ENCODE measurements at regions not wholly inside any gene's neighbourhood (a gene's known extent, or its start where the extent isn't known, plus 50 kb on each side); places are given as distances from the start of the nearest gene placed in this dataset.

DNA sequence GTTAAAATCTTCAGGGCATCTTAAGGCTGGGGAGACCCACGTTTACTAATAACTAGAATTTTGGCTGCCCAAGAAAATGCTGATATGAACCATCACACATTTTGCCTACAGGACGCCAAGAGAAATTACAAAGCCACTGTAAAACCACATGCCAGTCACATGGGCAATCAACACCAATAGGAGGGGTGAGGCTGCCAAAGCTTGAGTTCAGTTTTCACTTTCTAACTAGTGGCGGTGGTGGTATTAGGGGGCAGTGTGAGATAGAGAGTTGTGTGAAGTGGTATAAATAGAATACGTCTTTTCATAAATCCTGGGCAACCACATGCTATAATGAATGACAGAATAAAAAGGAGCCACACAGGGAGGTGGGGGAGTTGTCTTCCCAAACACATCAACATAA lies 147.3 kb downstream of the WNT5A start:
- 99% methylated on average over 4 of the region's 4 CpGs for WGBS
- Histone ChIP-seq H3K9ac (ENCODE audit: low read depth, low read length) (no peak overlapping the region), H3K4me3 (ENCODE audit: low read length) (no peak overlapping the region), H3K4me1 (ENCODE audit: insufficient read depth, low read length) (peaks cover 5% of the 10 kb centered on the region; the same call in 1 of the 2 replicates), H3K27ac (ENCODE audit: low read depth, low read length) (no peak overlapping the region), H3K27me3 (ENCODE audit: insufficient read depth, low read length) (no peaks in the 10 kb centered on the region), H3K9me3 (ENCODE audit: insufficient read depth, low read depth, low read length) (no peaks in the 10 kb centered on the region), H3K36me3 (ENCODE audit: insufficient read depth, low read length) (no peaks in the 10 kb centered on the region)

- Histone ChIP-seq H3K36me3 (ENCODE audit: insufficient read depth, low read length) (no peaks in the 10 kb centered on the region), H3K27ac (ENCODE audit: low read depth, low read length) (no peak overlapping the region), H3K9me3 (ENCODE audit: insufficient read depth, low read depth, low read length) (no peaks in the 10 kb centered on the region), H3K9ac (ENCODE audit: low read depth, low read length) (no peak overlapping the region), H3K4me3 (ENCODE audit: low read length) (no peak overlapping the region), H3K4me1 (ENCODE audit: insufficient read depth, low read length) (peaks cover 5% of the 10 kb centered on the region; the same call in 1 of the 2 replicates), H3K27me3 (ENCODE audit: insufficient read depth, low read length) (no peaks in the 10 kb centered on the region)
- WGBS, result 88% methylated on average over 1 of the region's 3 CpGs
These were observed 147.7 kb downstream of the WNT5A start for GRCh38 chr3:55339390-55339789.

GRCh38 chr3:55337641-55338180 lies 149.4 kb downstream of the WNT5A start:
- WGBS, result 93% methylated on average over 10 of the region's 10 CpGs
- no peak overlapping the region for H3K27ac ChIP-seq (ENCODE audit: low read depth, low read length)
- H3K4me3 ChIP-seq (ENCODE audit: low read length), result no peak overlapping the region
- no peaks in the 10 kb centered on the region for H3K9me3 ChIP-seq (ENCODE audit: insufficient read depth, low read depth, low read length)
- H3K36me3 ChIP-seq (ENCODE audit: insufficient read depth, low read length), result no peaks in the 10 kb centered on the region
- H3K27me3 ChIP-seq (ENCODE audit: insufficient read depth, low read length), result no peaks in the 10 kb centered on the region
- H3K4me1 ChIP-seq (ENCODE audit: insufficient read depth, low read length), result no peaks in the 10 kb centered on the region
- no peak overlapping the region for H3K9ac ChIP-seq (ENCODE audit: low read depth, low read length)

- Histone ChIP-seq H3K27me3 (ENCODE audit: insufficient read depth, low read length) (no peaks in the 10 kb centered on the region), H3K9ac (ENCODE audit: low read depth, low read length) (no peak overlapping the region), H3K9me3 (ENCODE audit: insufficient read depth, low read depth, low read length) (no peaks in the 10 kb centered on the region), H3K4me1 (ENCODE audit: insufficient read depth, low read length) (peaks cover 14% of the 10 kb centered on the region), H3K4me3 (ENCODE audit: low read length) (no peak overlapping the region), H3K27ac (ENCODE audit: low read depth, low read length) (no peak overlapping the region), H3K36me3 (ENCODE audit: insufficient read depth, low read length) (no peaks in the 10 kb centered on the region)
These were observed 153.2 kb downstream of the WNT5A start for GRCh38 chr3:55333923-55334322.

GRCh38 chr3:55333046-55333445 lies 154.1 kb downstream of the WNT5A start:
- 90% methylated on average over 4 of the region's 4 CpGs for WGBS
- H3K9ac ChIP-seq (ENCODE audit: low read depth, low read length), result no peak overlapping the region

DNA sequence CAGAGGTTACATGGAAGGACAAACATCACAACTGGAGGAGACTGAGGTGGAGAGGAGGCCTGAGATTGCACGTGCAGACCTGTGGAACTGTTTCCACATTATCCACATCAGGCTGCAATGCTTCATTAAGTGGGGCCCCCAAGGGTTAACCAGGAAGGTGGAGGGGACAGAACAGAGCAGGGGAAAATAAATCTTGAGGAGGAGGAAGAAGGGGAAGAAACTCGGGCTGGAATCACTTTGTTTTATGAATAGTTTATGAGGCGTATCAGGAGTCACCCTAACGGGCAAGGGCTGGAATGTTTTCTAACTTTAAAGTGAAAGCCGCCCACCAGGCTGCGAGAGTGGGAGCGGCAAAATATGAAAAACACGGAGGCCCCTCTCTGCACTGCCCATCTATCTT lies 154.9 kb downstream of the WNT5A start:
- Histone ChIP-seq H3K4me3 (ENCODE audit: low read length) (no peak overlapping the region), H3K27ac (ENCODE audit: low read depth, low read length) (no peak overlapping the region), H3K36me3 (ENCODE audit: insufficient read depth, low read length) (no peaks in the 10 kb centered on the region), H3K4me1 (ENCODE audit: insufficient read depth, low read length) (peaks cover 14% of the 10 kb centered on the region), H3K9me3 (ENCODE audit: insufficient read depth, low read depth, low read length) (no peaks in the 10 kb centered on the region), H3K27me3 (ENCODE audit: insufficient read depth, low read length) (no peaks in the 10 kb centered on the region), H3K9ac (ENCODE audit: low read depth, low read length) (no peak overlapping the region)
- WGBS, result 93% methylated on average over 8 of the region's 8 CpGs

More at GRCh38 chr3:55333046-55333445, 154.1 kb downstream of the WNT5A start:
- H3K4me1 ChIP-seq (ENCODE audit: insufficient read depth, low read length), result peaks cover 14% of the 10 kb centered on the region
- H3K36me3 ChIP-seq (ENCODE audit: insufficient read depth, low read length), result no peaks in the 10 kb centered on the region
- no peak overlapping the region for H3K27ac ChIP-seq (ENCODE audit: low read depth, low read length)
- no peaks in the 10 kb centered on the region for H3K9me3 ChIP-seq (ENCODE audit: insufficient read depth, low read depth, low read length)
- H3K4me3 ChIP-seq (ENCODE audit: low read length), result no peak overlapping the region
- H3K27me3 ChIP-seq (ENCODE audit: insufficient read depth, low read length), result no peaks in the 10 kb centered on the region

DNA sequence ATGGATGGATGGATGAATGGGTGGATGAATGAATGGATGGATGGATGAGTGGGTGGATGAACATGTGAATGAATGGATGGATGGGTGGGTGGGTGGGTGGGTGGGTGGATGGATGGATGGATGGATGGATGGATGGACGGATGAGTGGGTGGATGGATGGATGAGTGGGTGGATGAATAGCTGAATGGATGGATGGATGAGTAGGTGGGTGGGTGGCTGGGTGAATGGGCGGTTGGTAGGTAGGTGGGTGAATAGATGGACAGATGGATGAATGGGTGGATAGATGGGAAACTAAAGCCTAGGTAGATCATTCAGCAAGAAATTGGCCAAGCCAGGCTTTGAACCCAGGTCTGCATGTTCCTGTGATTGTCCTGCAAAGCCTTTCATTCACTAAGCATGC lies 155.6 kb downstream of the WNT5A start:
- Histone ChIP-seq H3K9ac (ENCODE audit: low read depth, low read length) (no peak overlapping the region), H3K9me3 (ENCODE audit: insufficient read depth, low read depth, low read length) (no peaks in the 10 kb centered on the region), H3K27me3 (ENCODE audit: insufficient read depth, low read length) (no peaks in the 10 kb centered on the region), H3K4me1 (ENCODE audit: insufficient read depth, low read length) (peaks cover 14% of the 10 kb centered on the region), H3K36me3 (ENCODE audit: insufficient read depth, low read length) (no peaks in the 10 kb centered on the region), H3K4me3 (ENCODE audit: low read length) (no peak overlapping the region), H3K27ac (ENCODE audit: low read depth, low read length) (no peak overlapping the region)
- 92% methylated on average over 2 of the region's 2 CpGs for WGBS

GRCh38 chr3:55330756-55331155 lies 156.3 kb downstream of the WNT5A start:
- WGBS, result 70% methylated on average over 2 of the region's 3 CpGs
- Histone ChIP-seq H3K27ac (ENCODE audit: low read depth, low read length) (no peak overlapping the region), H3K9ac (ENCODE audit: low read depth, low read length) (no peak overlapping the region), H3K9me3 (ENCODE audit: insufficient read depth, low read depth, low read length) (no peaks in the 10 kb centered on the region), H3K27me3 (ENCODE audit: insufficient read depth, low read length) (no peaks in the 10 kb centered on the region), H3K4me3 (ENCODE audit: low read length) (no peak overlapping the region), H3K36me3 (ENCODE audit: insufficient read depth, low read length) (no peaks in the 10 kb centered on the region), H3K4me1 (ENCODE audit: insufficient read depth, low read length) (peaks cover 14% of the 10 kb centered on the region)

DNA sequence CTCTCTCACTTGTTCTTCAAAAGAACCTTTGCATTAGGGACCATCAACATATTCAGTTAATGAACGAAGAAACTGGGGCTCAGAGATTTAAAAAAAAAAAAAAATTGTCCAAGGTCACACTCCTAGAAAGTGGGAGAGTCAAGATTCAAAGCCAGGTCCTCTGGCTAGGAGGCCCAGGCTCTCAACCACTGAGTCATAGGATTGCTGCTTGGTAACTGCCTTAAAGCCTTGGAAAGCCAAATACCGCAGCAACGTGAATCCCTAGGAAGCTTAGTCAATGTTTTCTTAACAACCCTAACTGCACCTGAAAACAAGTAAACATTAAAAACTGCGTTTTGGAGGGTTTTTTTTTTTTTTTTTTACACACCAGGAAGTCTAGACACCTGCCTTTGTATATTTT lies 156.8 kb downstream of the WNT5A start:
- 40% methylated on average over 3 of the region's 4 CpGs for WGBS
- Histone ChIP-seq H3K4me3 (ENCODE audit: low read length) (no peak overlapping the region), H3K4me1 (ENCODE audit: insufficient read depth, low read length) (peaks cover 14% of the 10 kb centered on the region), H3K27ac (ENCODE audit: low read depth, low read length) (no peak overlapping the region), H3K9ac (ENCODE audit: low read depth, low read length) (no peak overlapping the region), H3K27me3 (ENCODE audit: insufficient read depth, low read length) (no peaks in the 10 kb centered on the region), H3K36me3 (ENCODE audit: insufficient read depth, low read length) (no peaks in the 10 kb centered on the region), H3K9me3 (ENCODE audit: insufficient read depth, low read depth, low read length) (no peaks in the 10 kb centered on the region)

DNA sequence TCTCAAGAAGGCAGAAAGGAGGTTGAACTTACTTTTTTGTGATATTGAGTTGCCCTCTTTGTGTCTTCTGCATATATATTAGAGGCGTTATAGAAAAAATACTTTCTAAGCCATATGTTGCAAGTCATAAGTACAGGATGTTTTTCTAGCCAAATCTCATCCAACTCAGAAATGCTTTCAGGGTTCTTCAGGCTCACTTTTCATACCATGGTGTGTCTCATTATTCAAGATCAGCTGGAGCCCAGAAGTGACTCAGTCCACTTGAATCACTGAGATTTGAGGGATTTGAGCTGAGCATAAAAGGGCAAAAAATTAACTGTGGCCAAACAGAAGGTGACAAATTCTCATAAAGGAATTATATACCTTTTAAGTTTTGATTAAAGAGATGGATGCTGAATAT lies 157.3 kb downstream of the WNT5A start:
- no CpG with 5 or more reads among the region's 1 CpG for WGBS
- Histone ChIP-seq H3K9ac (ENCODE audit: low read depth, low read length) (no peak overlapping the region), H3K9me3 (ENCODE audit: insufficient read depth, low read depth, low read length) (no peaks in the 10 kb centered on the region), H3K4me3 (ENCODE audit: low read length) (no peak overlapping the region), H3K36me3 (ENCODE audit: insufficient read depth, low read length) (no peaks in the 10 kb centered on the region), H3K27ac (ENCODE audit: low read depth, low read length) (no peak overlapping the region), H3K27me3 (ENCODE audit: insufficient read depth, low read length) (no peaks in the 10 kb centered on the region), H3K4me1 (ENCODE audit: insufficient read depth, low read length) (peaks cover 14% of the 10 kb centered on the region)

DNA sequence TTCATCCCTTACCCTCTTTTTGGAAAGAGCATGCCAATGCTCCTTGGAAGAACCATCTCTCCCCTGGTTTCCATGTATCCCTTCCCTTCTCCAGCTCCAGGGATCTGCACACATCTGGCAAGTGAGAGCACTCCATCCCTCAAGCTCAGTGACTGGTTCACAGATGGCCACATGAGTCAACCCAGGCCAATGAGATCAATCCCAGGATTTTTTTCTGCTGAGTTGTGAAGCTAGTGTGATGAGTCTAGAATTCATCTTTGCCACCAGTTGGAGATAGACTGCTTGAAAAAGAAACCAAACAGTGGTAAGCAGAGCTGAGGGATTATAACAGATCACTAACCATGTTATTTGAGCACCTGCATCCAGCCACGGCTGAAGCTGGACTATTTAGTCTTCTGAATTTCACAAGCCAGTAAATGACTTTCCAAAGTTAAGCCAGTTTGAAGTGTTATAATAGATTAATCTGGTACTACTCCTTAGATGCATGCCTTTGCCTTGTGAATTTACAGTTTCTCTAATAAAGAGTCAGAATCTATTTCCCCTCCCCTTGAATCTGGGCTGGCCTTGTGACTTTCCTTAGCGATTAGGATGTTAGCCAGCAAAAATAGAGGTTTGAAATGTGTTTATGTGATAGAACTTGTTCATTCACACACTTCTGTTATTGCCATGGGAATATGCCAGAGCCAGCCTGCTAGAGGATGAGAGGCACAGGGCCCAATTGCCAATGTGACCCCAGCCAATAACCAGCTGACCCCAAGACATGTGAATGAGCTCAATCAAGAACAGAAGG lies 159.8 kb downstream of the WNT5A start:
- WGBS, result 91% methylated on average over 2 of the region's 2 CpGs
- no peaks in the 10 kb centered on the region for H3K9me3 ChIP-seq (ENCODE audit: insufficient read depth, low read depth, low read length)
- H3K9ac ChIP-seq (ENCODE audit: low read depth, low read length), result no peak overlapping the region
- no peak overlapping the region for H3K27ac ChIP-seq (ENCODE audit: low read depth, low read length)
- H3K4me1 ChIP-seq (ENCODE audit: insufficient read depth, low read length), result peaks cover 14% of the 10 kb centered on the region
- H3K27me3 ChIP-seq (ENCODE audit: insufficient read depth, low read length), result no peaks in the 10 kb centered on the region
- no peak overlapping the region for H3K4me3 ChIP-seq (ENCODE audit: low read length)
- no peaks in the 10 kb centered on the region for H3K36me3 ChIP-seq (ENCODE audit: insufficient read depth, low read length)
